Activated T-helper 1 cell treated with anti-CD3 and anti-CD28 coated beads, Interleukin-2, amount 50 U/mL, for 16 hours (primary cell): ENCODE measurements at regions not wholly inside any gene's neighbourhood (a gene's known extent, or its start where the extent isn't known, plus 50 kb on each side); places are given as distances from the start of the nearest gene placed in this dataset.
"Not testable (repeated sequence)": the region's sequence is repeated elsewhere in the genome, so short reads cannot be mapped to it uniquely, and the experiment has no call there.

Source experiments
- DNase-seq, 2 donors: peaks; one replicate each; pipeline ENCODE4 v3.0.0-alpha.2; 2020; ENCODE audit warnings: low read depth in 1 of 2, low spot score in 1 of 2

- no peak for DNase-seq
Measured at GRCh38 chr5:96483878-96484277, 50.8 kb upstream of the PCSK1 start.

- DNase-seq: no peak
Measured at GRCh38 chr5:96487859-96488258, 54.8 kb upstream of the PCSK1 start.

GRCh38 chr5:96489532-96489931 lies 56.5 kb upstream of the PCSK1 start:
- no peak for DNase-seq

GRCh38 chr5:96492459-96493047 lies 59.5 kb upstream of the PCSK1 start:
- no peak for DNase-seq

GRCh38 chr5:96493219-96493790 lies 60.3 kb upstream of the PCSK1 start:
- DNase-seq: no peak

GRCh38 chr5:96495412-96495811 lies 62.4 kb upstream of the PCSK1 start:
- not testable (repeated sequence) for DNase-seq

- DNase-seq: not testable (repeated sequence)
Measured at GRCh38 chr5:96497027-96497426, 64.0 kb upstream of the PCSK1 start.

- no peak for DNase-seq
Measured at GRCh38 chr5:96499753-96500345, 66.8 kb upstream of the PCSK1 start.

- DNase-seq: no peak
Measured at GRCh38 chr5:96501991-96502646, 69.1 kb upstream of the PCSK1 start.

- no peak for DNase-seq
Measured at GRCh38 chr5:96503501-96504236, 70.6 kb upstream of the PCSK1 start.

- DNase-seq: no peak
Measured at GRCh38 chr5:96506376-96506775, 73.3 kb upstream of the PCSK1 start.

- no peak for DNase-seq
Measured at GRCh38 chr5:96506866-96507527, 73.9 kb upstream of the PCSK1 start.

GRCh38 chr5:96509316-96509715 lies 76.3 kb upstream of the PCSK1 start:
- no peak for DNase-seq

- no peak for DNase-seq
Measured at GRCh38 chr5:96509721-96510350, 76.8 kb upstream of the PCSK1 start.

GRCh38 chr5:96516631-96517071 lies 83.6 kb upstream of the PCSK1 start:
- no peak for DNase-seq

GRCh38 chr5:96517295-96517694 lies 84.2 kb upstream of the PCSK1 start:
- DNase-seq: no peak

GRCh38 chr5:96520345-96520744 lies 87.3 kb upstream of the PCSK1 start:
- no peak for DNase-seq

GRCh38 chr5:96522635-96523355 lies 89.7 kb upstream of the PCSK1 start:
- DNase-seq: no peak

GRCh38 chr5:96527768-96528661 lies 95.0 kb upstream of the PCSK1 start:
- DNase-seq: no peak
